Suprapubic skin (tissue), 3 donors: ENCODE measurements at regions not wholly inside any gene's neighbourhood (a gene's known extent, or its start where the extent isn't known, plus 50 kb on each side); places are given as distances from the start of the nearest gene placed in this dataset.

Experiments used
- EP300 ChIP-seq: sonication (generic); formaldehyde crosslinking; IDR thresholded peaks from one replicate; pipeline ENCODE4 v1.6.1; 2017; ENCODE audit warnings: antibody characterized with exemption
- TF ChIP-seq, protein P1 (sequence below), 2 donors: fragments of 200-600 bp in 1 of 2; fragments of 450-650 bp in 1 of 2; sonication (generic) in 1 of 2; IDR thresholded peaks; one replicate each; pipeline ENCODE4 v1.5.1; 2016 to 2019; ENCODE audit warnings: antibody characterized with exemption in 2 of 2, mild to moderate bottlenecking in 1 of 2, moderate library complexity in 1 of 2

DNA sequence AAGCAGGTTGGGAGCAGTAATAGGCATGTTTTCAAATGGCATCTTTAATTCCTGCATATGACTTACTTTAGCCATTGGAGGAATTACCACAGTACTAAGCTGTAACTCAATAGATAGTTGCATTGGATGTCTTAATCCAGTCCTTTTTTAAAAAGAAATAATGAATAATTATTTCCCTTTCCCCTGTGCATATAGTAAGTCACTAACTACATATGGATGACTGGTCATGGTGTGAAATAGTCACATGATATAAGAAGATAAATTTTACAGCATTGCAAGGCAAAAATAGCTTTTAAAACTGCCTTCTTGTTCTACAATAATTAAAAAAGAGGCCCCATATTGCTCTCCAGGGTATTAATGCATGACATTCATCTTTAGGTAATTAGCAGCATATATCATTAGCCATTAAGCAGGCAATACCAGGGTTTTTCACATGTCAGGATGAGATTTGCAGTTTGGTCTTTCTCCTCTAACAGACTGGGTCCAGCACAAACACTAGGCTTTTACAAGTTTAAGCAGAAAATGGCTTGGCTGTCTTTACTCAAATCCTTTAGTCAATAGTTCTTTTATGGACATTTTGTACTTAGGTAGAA lies 606.4 kb upstream of the RORB start:
- TF ChIP-seq, protein P1, sequence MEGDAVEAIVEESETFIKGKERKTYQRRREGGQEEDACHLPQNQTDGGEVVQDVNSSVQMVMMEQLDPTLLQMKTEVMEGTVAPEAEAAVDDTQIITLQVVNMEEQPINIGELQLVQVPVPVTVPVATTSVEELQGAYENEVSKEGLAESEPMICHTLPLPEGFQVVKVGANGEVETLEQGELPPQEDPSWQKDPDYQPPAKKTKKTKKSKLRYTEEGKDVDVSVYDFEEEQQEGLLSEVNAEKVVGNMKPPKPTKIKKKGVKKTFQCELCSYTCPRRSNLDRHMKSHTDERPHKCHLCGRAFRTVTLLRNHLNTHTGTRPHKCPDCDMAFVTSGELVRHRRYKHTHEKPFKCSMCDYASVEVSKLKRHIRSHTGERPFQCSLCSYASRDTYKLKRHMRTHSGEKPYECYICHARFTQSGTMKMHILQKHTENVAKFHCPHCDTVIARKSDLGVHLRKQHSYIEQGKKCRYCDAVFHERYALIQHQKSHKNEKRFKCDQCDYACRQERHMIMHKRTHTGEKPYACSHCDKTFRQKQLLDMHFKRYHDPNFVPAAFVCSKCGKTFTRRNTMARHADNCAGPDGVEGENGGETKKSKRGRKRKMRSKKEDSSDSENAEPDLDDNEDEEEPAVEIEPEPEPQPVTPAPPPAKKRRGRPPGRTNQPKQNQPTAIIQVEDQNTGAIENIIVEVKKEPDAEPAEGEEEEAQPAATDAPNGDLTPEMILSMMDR (IDR thresholded peaks at IDR 0.05), result no peak
- TF ChIP-seq EP300, result no peak
